ENCODE measurements at regions not wholly inside any gene's neighbourhood (a gene's known extent, or its start where the extent isn't known, plus 50 kb on each side); places are given as distances from the start of the nearest gene placed in this dataset.

GRCh38 chr2:82256983-82257632 lies 1952.6 kb upstream of the LRRTM1 start:
- Histone ChIP-seq H3K4me3 (ENCODE audit: low read depth, low read length) (no peak overlapping the region), H3K9me3 (ENCODE audit: control insufficient read depth, insufficient read depth, low read depth, low read length) (no peaks in the 10 kb centered on the region), H3K36me3 (ENCODE audit: control insufficient read depth in 2 of 2, insufficient read depth in 1 of 2, low read length in 2 of 2) (no peaks in the 10 kb centered on the region), H3K4me1 (ENCODE audit: control insufficient read depth, insufficient read depth, low read length) (no peaks in the 10 kb centered on the region), H3K27ac (ENCODE audit: extremely low read depth, low read depth, low read length) (no peak overlapping the region)
- CTCF ChIA-PET = interaction anchor here (0.7 kb wide), 1 partner anchor 1606 kb away, joined by 3 read pairs; no protein-coding TSS in a partner anchor
- POLR2A ChIA-PET = no interaction called here
- TF ChIP-seq ZNF394 (tag by site-specific recombination; IDR thresholded peaks at IDR 0.05; ENCODE audit: borderline replicate concordance) (no peak), ZNF140 (tag by site-specific recombination; IDR thresholded peaks at IDR 0.05) (no peak), ZNF48 (tag by site-specific recombination; IDR thresholded peaks at IDR 0.05) (no peak), ZNF560 (tag by site-specific recombination; IDR thresholded peaks at IDR 0.05; ENCODE audit: borderline replicate concordance) (no peak), ZNF239 (tag by site-specific recombination; IDR thresholded peaks at IDR 0.05) (no peak), ZNF747 (tag by site-specific recombination; IDR thresholded peaks at IDR 0.05) (no peak), SCRT2 (tag by site-specific recombination; IDR thresholded peaks at IDR 0.05) (no peak), EGR2 (tag by site-specific recombination; IDR thresholded peaks at IDR 0.05; ENCODE audit: low read depth) (no peak), SETDB1 (IDR thresholded peaks at IDR 0.05; ENCODE audit: insufficient read length, low read length) (no peak), PATZ1 (tag by site-specific recombination; IDR thresholded peaks at IDR 0.05) (no peak)

GRCh38 chr2:82256288-82256687 lies 1951.7 kb upstream of the LRRTM1 start:
- H3K9me3 ChIP-seq (ENCODE audit: control insufficient read depth, insufficient read depth, low read depth, low read length) = no peaks in the 10 kb centered on the region
- no peaks in the 10 kb centered on the region for H3K4me1 ChIP-seq (ENCODE audit: control insufficient read depth, insufficient read depth, low read length)
- no peaks in the 10 kb centered on the region for H3K36me3 ChIP-seq (ENCODE audit: control insufficient read depth in 2 of 2, insufficient read depth in 1 of 2, low read length in 2 of 2)
- ChIA-PET CTCF (interaction anchor here (0.6 kb wide), 1 partner anchor 494 kb away, joined by 5 read pairs; no protein-coding TSS in a partner anchor), POLR2A (no interaction called here)
- H3K4me3 ChIP-seq (ENCODE audit: low read depth, low read length) = no peak overlapping the region
- H3K27ac ChIP-seq (ENCODE audit: extremely low read depth, low read depth, low read length) = no peak overlapping the region
- TF ChIP-seq ZNF175 (tag by site-specific recombination; IDR thresholded peaks at IDR 0.05) = no peak
- TF ChIP-seq GFI1B (tag by site-specific recombination; IDR thresholded peaks at IDR 0.05) = no peak
- TF ChIP-seq ZXDB (tag by site-specific recombination; IDR thresholded peaks at IDR 0.05) = no peak
- TF ChIP-seq ZNF239 (tag by site-specific recombination; IDR thresholded peaks at IDR 0.05) = no peak
- TF ChIP-seq ZNF148 (tag by site-specific recombination; IDR thresholded peaks at IDR 0.05; ENCODE audit: borderline replicate concordance) = no peak
- TF ChIP-seq ZSCAN4 (tag by site-specific recombination; IDR thresholded peaks at IDR 0.05) = no peak
- TF ChIP-seq ZNF350 (tag by site-specific recombination; IDR thresholded peaks at IDR 0.05) = no peak
- no peak for TF ChIP-seq ZNF366 (tag by site-specific recombination; conservative IDR thresholded peaks at IDR 0.05)
- TF ChIP-seq ZNF433 (tag by site-specific recombination; IDR thresholded peaks at IDR 0.05; ENCODE audit: low read depth) = no peak
- TF ChIP-seq MZF1 (tag by site-specific recombination; IDR thresholded peaks at IDR 0.05; ENCODE audit: borderline replicate concordance) = no peak
- TF ChIP-seq ZNF311 (tag by site-specific recombination; IDR thresholded peaks at IDR 0.05; ENCODE audit: borderline replicate concordance) = no peak
- no peak for TF ChIP-seq ZNF423 (tag by site-specific recombination; IDR thresholded peaks at IDR 0.05)
- TF ChIP-seq ZNF585B (tag by site-specific recombination; IDR thresholded peaks at IDR 0.05) = no peak
- TF ChIP-seq ZNF658 (tag by site-specific recombination; IDR thresholded peaks at IDR 0.05) = no peak
- TF ChIP-seq ZFP41 (tag by site-specific recombination; IDR thresholded peaks at IDR 0.05; ENCODE audit: borderline replicate concordance) = no peak
- TF ChIP-seq ZBTB26 (tag by site-specific recombination; optimal IDR thresholded peaks at IDR 0.05) = no peak

All from HEK293 (cell line).